Head of caudate nucleus (tissue), 42 donors: ENCODE measurements at regions not wholly inside any gene's neighbourhood (a gene's known extent, or its start where the extent isn't known, plus 50 kb on each side); places are given as distances from the start of the nearest gene placed in this dataset.
A peak's percentile ranks its signal among the peaks of the same experiment; 100 is the strongest.
"Not testable (repeated sequence)": the region's sequence is repeated elsewhere in the genome, so short reads cannot be mapped to it uniquely, and the experiment has no call there.

Experiments
- DNase-seq, 42 donors: peaks; one replicate each; pipeline versions ENCODE4 v3.0.0 to v3.0.0-alpha.2; 2020 to 2021; ENCODE audit warnings: mixed read lengths in 7 of 42
- intact Hi-C: fragments of 100-400 bp; cut with DNase I; formaldehyde crosslinking; loops from one replicate; pipeline ENCODE4 v1.15.0; 2022

DNA sequence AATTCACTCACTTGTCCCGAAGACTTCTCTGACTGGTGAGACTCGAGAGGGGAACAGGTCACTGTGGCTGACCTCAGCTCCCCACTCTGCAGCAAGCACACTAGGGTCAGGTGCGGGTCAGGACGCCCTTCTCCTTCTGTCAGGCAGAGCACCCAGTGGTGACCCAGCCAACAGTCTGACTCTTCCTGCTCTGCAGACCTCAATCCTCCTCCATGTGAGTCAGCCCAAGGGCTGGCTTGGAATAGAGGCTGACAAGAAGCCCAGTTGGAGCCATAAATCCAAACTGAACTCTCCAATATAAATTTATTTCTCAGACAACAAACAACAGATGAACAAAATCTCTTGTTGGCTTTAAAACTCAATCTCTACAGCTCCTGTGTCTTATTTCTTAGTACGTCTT, 253.1 kb downstream of the SH3BP4 start:
- DNase-seq: peak in 3 of 42 donors; percentile 16 to 27 (median 24)
- intact Hi-C loops: no loop called here

- intact Hi-C loops: no loop called here
- peak in 3 of 42 donors; percentile 15 to 26 (median 19) for DNase-seq
These were observed 254.6 kb downstream of the SH3BP4 start for GRCh38 chr2:235206399-235206798.

DNA sequence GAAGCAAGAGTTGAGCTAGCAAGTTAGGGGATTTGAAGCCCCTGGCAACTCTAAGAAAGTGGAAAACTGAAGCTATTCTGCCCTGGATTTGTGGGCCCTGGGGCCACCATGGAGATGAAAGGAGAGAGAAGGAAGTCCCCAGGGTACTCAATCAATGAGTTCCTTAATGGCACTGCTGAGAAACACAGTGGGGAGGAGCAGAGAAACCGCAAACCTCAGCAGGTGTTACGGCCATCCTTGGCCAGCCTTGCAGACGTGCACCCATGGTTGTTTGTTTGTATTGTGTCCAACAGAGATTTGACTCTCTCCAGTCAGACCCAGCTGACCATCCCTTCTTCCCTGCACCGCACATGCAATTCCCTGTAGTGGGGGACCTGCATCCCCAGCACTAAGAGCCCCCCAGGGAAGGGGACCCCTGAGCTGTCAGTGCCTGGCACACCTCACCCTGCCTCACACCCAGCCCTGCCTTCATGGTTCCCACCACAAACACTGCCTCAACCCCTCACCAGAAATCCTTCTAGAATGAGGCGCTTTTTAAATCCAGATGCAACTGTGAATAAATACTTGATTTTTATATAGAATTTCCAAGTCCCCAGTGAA, 255.3 kb downstream of the SH3BP4 start:
- peak in 2 of 42 donors; percentile 18 to 24 for DNase-seq
- intact Hi-C loops: no loop called here

- intact Hi-C loops: no loop called here
- DNase-seq: no peak
These were observed 259.2 kb downstream of the SH3BP4 start for GRCh38 chr2:235211056-235211455.

GRCh38 chr2:235212501-235213158, 260.8 kb downstream of the SH3BP4 start:
- intact Hi-C loops: no loop called here
- peak in 2 of 42 donors; percentile 29 to 38 for DNase-seq

DNA sequence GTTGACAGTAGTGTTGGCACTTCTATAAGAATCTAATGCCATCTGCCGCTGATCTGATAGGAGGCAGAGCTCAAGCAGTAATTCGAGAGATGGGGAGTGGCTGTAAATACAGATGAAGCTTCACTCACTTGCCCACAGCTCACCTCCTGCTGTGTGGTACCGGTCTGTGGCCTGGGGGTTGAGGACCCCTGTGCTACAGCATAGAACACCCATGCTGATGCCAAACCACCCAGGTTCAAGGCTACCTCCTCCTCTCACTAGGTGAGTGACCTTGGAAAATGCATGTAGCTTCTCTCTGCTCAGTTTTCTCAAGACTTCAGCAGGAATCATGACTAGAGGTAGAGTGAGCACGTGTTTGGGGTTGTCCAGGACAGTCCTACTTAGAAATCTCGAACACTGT, 263.4 kb downstream of the SH3BP4 start:
- intact Hi-C loops: no loop called here

GRCh38 chr2:235216901-235217300, 265.1 kb downstream of the SH3BP4 start:
- peak in 1 of 42 donors; percentile 21 for DNase-seq
- intact Hi-C loops: no loop called here

More for the DNA sequence above, 263.4 kb downstream of the SH3BP4 start:
- peak in 2 of 42 donors; percentile 7 to 12 for DNase-seq

- intact Hi-C loops: no loop called here
- no peak for DNase-seq
These were observed 266.0 kb downstream of the SH3BP4 start for GRCh38 chr2:235217846-235218245.

GRCh38 chr2:235218486-235218907, 266.7 kb downstream of the SH3BP4 start:
- peak in 2 of 42 donors; percentile 3 to 13 for DNase-seq
- intact Hi-C loops: no loop called here

- intact Hi-C loops: no loop called here
- peak in 1 of 42 donors; percentile 27 for DNase-seq
These were observed 267.2 kb downstream of the SH3BP4 start for GRCh38 chr2:235219048-235219447.

GRCh38 chr2:235220331-235220730, 268.5 kb downstream of the SH3BP4 start:
- DNase-seq: peak in 1 of 42 donors; percentile 10
- intact Hi-C loops: no loop called here

DNA sequence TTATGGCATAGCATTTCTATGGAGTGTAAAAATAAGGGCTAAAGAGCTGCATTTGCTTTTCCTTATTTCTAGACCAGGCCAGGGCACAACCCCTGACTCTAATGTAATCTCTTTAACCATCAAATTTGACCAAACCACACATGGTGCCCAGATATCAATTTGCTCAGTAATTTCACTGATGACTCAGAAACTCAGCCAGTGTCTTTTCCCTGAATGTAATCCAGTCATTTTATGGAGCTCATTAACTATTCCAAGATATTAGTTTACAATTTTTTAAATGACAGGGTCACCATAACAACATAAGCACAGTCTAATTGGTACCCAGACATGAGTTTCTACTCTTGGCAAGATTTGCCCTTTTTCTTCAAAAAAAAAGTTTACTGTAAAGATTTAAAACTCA, 270.8 kb upstream of the AGAP1 start:
- intact Hi-C loops: no loop called here
- no peak for DNase-seq

DNA sequence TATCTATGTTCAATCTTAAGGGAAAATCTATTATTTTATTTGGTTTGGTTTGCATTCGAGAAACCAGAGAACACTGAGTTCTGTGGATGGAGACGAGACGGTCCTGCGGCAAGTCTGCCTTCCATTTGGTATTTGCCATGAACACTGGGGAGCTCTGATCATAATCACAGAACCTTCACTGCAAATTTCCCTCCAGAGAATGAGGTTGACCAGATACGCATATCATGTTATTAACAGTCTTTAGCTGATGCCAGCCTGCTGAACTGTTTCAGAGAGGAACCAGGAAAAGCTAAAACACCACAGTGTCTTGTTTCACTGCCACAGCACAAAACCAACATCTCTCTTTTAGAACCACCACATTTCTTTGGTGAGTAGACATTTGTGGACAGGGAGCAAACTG, 269.4 kb upstream of the AGAP1 start:
- DNase-seq: peak in 1 of 42 donors; percentile 7
- intact Hi-C loops: no loop called here

DNA sequence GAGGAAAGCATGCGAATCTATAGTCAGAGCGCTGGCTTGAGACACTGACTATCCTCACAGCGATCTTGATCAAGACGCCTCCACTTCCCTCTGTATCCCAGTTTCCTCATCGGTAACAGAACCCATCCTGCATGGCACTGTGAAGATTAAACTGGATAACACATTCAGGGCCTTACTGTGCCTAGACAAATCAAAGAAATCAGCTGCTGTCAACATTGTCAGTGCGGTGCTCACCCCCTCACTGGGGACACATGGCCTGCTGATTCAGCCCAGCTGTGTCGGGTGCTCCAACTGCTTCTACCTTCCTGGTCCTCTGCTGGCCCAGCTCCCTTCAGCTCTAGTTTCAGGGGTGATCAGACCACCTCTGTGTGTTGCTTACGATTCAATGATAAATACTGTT, 268.6 kb upstream of the AGAP1 start:
- intact Hi-C loops: no loop called here
- peak in 1 of 42 donors; percentile 20 for DNase-seq

- intact Hi-C loops: no loop called here
- peak in 3 of 42 donors; percentile 6 to 8 (median 8) for DNase-seq
These were observed 266.3 kb upstream of the AGAP1 start for GRCh38 chr2:235227590-235227989.

DNA sequence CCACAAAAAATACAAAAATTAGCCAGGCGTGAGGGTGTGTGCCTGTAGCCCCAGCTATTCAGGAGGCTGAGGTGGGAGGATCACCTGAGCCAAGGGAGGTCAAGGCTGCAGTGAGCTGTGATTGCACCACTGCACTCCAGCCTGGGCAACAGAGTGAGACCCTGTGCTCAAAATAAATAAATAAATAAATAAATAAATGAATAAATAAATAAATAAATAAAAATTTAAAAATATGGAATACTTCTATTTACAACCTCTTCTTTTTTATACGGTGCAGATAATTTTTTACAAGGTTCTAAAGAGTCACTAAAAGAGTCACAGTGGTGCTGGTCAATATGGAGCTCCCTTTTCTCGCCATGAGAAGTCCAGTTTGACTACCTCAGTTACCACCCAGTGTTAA, 265.4 kb upstream of the AGAP1 start:
- intact Hi-C loops: not testable (repeated sequence)
- DNase-seq: peak in 1 of 42 donors; percentile 31

GRCh38 chr2:235229236-235229635, 264.6 kb upstream of the AGAP1 start:
- DNase-seq: no peak
- intact Hi-C loops: no loop called here

- intact Hi-C loops: no loop called here
- no peak for DNase-seq
These were observed 262.8 kb upstream of the AGAP1 start for GRCh38 chr2:235230821-235231601.

GRCh38 chr2:235232449-235233433, 261.1 kb upstream of the AGAP1 start:
- intact Hi-C loops: no loop called here
- DNase-seq: no peak
